Astrocyte (in vitro differentiated cells and primary cell): ENCODE measurements at regions not wholly inside any gene's neighbourhood (a gene's known extent, or its start where the extent isn't known, plus 50 kb on each side); places are given as distances from the start of the nearest gene placed in this dataset.

Experiments
- CTCF ChIP-seq: IDR thresholded peaks from 2 replicates; pipeline ENCODE4 v1.5.1; 2011; ENCODE audit warnings: low read depth, mild to moderate bottlenecking, inconsistent platforms, low read length, moderate library complexity; ENCODE audit not compliant: insufficient read depth
- EZH2 ChIP-seq: IDR thresholded peaks from 2 replicates; pipeline ENCODE4 v1.6.1; 2012; ENCODE audit warnings: mild to moderate bottlenecking, low read length, inconsistent platforms; ENCODE audit not compliant: insufficient read depth

GRCh38 chr2:172332507-172332906, 94.9 kb upstream of the ITGA6 start:
- TF ChIP-seq CTCF (no peak), EZH2 (no peak)
